Right cardiac atrium (tissue), 5 donors: ENCODE measurements at regions not wholly inside any gene's neighbourhood (a gene's known extent, or its start where the extent isn't known, plus 50 kb on each side); places are given as distances from the start of the nearest gene placed in this dataset.

Experiments used
- ATAC-seq, 2 donors: fragments of 200-7000 bp; cut with Tn5 transposase; one replicate each; pipeline versions ENCODE4 v1.8.0 to v1.9.1; 2020; ENCODE audit warnings: moderate library complexity in 2 of 2, mild to moderate bottlenecking in 1 of 2
- DNase-seq, 3 donors: peaks; one replicate each; pipeline ENCODE4 v3.0.0-alpha.2; 2020
- H3K27ac ChIP-seq: one replicate; pipeline ENCODE4 v1.5.1; 2013; ENCODE audit warnings: mild to moderate bottlenecking, low read length, control low read depth, moderate library complexity
- H3K27me3 ChIP-seq: one replicate; pipeline ENCODE4 v1.6.1; 2013; ENCODE audit not compliant: control insufficient read depth, insufficient read depth
- H3K4me1 ChIP-seq: one replicate; pipeline ENCODE4 v1.6.1; 2013; ENCODE audit warnings: low read length; ENCODE audit not compliant: control insufficient read depth, insufficient read depth
- H3K4me3 ChIP-seq: one replicate; pipeline ENCODE4 v1.5.1; 2013; ENCODE audit warnings: low read length, control low read depth
- H3K9me3 ChIP-seq: one replicate; pipeline ENCODE4 v1.6.1; 2013; ENCODE audit warnings: low read length; ENCODE audit not compliant: control insufficient read depth
- WGBS: extraction: QIAGEN DNeasy Blood & Tissue Kit; methylation state at CpG from one replicate; pipeline ENCODE4 v1.1.7; 2013; 5-methylcytosine and 5-hydroxymethylcytosine counted together
- intact Hi-C, 4 donors: fragments of 100-400 bp; cut with DNase I; formaldehyde crosslinking; loops; one replicate each; pipeline versions ENCODE4 v1.11.0 to v1.14.0; 2022 to 2023
- donor health status: healthy with polysubstance abuse.
- donor health status: DM: no; HTN: yes; CAD: no.
- donor health status: DM: no; HTN: no; CAD: no.
- donor health status: DM: no; HTN: yes; CAD: no; lungs with severe emphysema.
- donor health status: DM: yes; HTN: yes; CAD: no.

DNA sequence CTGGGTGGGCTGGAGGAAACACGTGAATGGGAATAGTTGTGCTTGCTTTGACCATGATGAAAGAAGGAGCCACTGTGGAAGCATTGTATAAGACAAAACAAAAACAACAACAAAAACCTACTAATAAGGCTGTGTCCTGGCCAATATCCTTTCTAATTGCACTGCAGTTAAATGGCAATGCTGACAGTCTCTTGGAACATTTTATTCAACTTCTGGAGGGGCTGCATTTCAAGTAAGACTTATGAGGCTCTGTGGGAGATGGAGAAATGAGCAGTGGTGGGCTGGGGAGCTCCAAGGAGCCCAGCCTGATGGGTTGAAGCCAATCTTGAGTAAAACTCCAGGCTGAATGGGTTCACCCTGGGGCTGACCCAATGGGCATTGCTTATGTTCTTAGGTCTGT is 99.8 kb upstream of the ROPN1 start:
- H3K27ac ChIP-seq: no peak overlapping the region
- no peak for ATAC-seq
- 79% methylated on average over 1 of the region's 1 CpG for WGBS

DNA sequence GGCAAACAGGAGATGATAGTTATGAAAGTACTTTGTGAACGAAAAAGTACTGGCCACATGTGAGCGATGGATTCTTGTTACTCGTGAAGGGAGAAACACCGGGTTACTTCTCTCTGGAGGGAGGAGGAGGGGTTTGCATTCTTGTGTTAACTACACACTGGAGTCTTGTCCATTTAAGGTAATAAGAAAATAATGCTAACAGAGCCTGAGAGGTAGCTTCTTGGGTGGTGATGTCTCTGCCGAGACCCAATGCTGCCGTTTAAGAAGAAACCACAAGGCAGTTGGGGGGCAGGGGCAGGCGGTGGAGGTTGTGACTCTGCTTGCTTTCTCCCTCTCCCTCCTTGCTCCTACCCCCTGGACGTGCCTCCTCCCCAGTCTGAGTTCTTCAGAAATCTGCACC is 100.9 kb upstream of the ROPN1 start:
- ATAC-seq: no peak
- DNase-seq: no peak
- no peaks in the 10 kb centered on the region for H3K4me1 ChIP-seq
- H3K27me3 ChIP-seq: no peaks in the 10 kb centered on the region
- intact Hi-C loops: no loop called here
- H3K27ac ChIP-seq: no peak overlapping the region
- H3K9me3 ChIP-seq: no peaks in the 10 kb centered on the region
- H3K4me3 ChIP-seq: no peak overlapping the region
- WGBS: 91% methylated on average over 8 of the region's 8 CpGs

More for the DNA sequence above, 99.8 kb upstream of the ROPN1 start:
- Histone ChIP-seq H3K4me3 (no peak overlapping the region), H3K4me1 (no peaks in the 10 kb centered on the region), H3K9me3 (no peaks in the 10 kb centered on the region), H3K27me3 (no peaks in the 10 kb centered on the region)
- intact Hi-C loops: no loop called here
- DNase-seq: no peak

DNA sequence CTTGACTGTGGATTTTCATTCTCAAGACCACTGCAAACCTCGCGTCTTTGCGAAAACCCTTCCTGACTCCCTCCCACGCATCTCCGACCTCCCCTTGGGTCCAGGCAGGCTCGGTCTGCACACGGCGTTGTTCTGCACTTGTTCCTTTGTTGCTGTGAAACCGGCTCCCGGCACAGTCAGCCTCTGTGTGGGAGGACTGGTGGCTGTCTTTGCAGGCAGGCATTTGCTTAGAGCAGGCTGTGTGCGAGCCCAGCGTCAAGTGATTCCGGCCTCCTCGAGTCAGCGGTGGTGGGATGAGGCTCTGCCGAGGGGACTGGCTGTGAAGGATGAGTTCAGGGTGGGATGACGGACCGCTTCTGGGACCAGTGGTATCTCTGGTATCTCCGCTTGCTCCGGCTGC is 102.6 kb upstream of the ROPN1 start:
- no peaks in the 10 kb centered on the region for H3K9me3 ChIP-seq
- no peak for ATAC-seq
- intact Hi-C loops: no loop called here
- no peaks in the 10 kb centered on the region for H3K4me1 ChIP-seq
- H3K27me3 ChIP-seq: no peaks in the 10 kb centered on the region
- no peak overlapping the region for H3K27ac ChIP-seq
- no peak overlapping the region for H3K4me3 ChIP-seq
- 74% methylated on average over 20 of the region's 20 CpGs for WGBS
- peak in 1 of 3 donors; percentile 50 for DNase-seq

DNA sequence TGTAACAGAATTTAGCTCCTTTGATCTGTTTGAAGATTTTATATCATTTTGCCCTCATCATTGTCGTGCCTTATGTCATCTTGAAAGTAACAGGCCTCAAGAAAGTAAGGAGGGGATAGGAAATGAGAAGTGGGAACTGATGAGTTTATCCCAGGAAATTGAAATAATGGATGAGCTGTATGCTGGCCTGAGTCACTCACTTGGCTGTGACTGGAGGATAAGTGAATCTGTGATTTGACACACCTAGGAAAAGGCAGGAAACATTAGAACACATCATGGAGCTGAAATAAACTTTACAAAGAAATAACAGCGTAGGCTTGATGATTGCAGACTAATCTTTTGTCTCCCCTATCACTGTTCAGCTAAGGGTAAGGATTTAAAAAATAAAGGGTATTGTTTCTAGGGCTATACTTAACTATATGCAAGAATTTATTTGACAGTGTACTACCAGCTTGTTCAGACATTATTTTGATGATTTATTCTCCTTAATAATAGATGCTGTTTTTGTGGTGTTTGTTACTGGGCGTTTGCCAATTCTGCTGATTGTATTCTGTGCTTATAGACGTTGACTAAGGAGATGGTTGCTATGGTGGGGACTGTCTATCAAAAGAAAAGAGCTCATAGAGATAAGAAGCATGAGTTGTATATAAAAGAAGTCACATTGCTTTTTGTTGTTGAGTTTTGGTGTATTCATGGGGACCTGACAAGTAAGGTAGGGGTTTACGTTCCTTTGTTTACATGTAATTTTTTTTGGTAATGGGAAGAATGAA is 105.6 kb upstream of the ROPN1 start:
- peak in 1 of 2 donors; percentile 63 for ATAC-seq
- DNase-seq: no peak
- no peaks in the 10 kb centered on the region for H3K4me1 ChIP-seq
- H3K27me3 ChIP-seq: no peaks in the 10 kb centered on the region
- no peak overlapping the region for H3K4me3 ChIP-seq
- no peaks in the 10 kb centered on the region for H3K9me3 ChIP-seq
- H3K27ac ChIP-seq: no peak overlapping the region
- intact Hi-C loops: no loop called here
- WGBS: 51% methylated on average over 5 of the region's 5 CpGs

DNA sequence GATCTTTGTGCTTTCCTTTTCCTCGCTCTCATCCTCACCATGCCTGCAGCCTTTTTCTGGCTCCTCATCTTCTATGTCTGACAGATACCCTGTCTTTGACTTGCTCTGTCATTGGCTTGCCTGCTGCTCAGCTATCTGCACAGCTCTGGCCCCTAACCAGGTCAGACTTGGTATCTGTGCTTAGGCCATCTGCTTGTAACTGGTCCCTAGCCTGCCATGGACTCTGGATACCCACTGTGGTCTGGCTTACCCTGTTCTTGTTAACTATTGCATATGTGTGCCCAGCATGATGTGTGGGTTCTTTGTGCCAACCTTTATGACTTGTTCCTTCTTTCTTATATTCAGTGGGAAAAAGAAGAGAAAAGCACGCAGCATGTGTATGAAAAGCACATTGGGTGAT is 109.7 kb upstream of the ROPN1 start:
- DNase-seq (no peak), ATAC-seq (no peak)
- no peaks in the 10 kb centered on the region for H3K9me3 ChIP-seq
- intact Hi-C loops: no loop called here
- no peak overlapping the region for H3K27ac ChIP-seq
- H3K4me3 ChIP-seq: no peak overlapping the region
- H3K4me1 ChIP-seq: peaks cover 1% of the 10 kb centered on the region
- 95% methylated on average over 2 of the region's 2 CpGs for WGBS
- no peaks in the 10 kb centered on the region for H3K27me3 ChIP-seq

DNA sequence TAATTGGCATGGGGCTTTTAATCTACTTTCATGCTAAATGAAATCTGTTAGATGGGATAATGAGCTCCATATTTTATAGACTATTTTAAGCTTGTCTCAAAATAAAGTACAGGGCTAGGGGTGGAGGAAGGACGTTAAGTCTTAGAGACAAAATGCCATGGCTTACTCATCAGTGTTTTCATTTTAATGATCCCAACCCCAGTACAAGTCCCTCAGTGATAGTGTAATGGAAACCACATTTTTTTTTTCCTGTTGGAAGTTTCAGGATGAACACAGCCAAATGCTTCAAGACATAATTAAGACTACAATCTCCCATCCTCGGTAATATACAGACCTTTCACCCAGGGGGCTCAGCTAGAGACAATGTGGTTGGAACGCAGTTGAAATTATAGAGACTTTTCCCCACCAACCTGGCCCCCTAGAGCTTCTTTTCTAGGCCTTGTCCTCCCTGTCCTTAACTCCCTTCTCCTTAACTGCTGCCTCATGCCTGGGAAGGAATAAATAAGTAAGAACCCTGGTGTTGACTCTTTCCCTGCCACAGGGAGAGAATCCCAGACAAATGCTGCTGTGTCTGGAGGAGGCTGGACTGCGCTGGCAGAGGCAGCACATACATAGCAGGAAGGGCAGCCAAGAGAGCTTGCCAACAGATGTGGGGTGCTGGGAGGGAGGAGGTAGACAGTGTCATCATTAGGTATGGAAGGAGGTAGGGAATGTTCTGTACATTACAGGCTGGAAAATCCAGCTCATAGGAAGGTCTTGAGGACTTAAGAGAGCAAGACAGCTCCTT is 115.4 kb upstream of the ROPN1 start:
- peaks cover 7% of the 10 kb centered on the region for H3K4me1 ChIP-seq
- WGBS: 50% methylated on average over 4 of the region's 4 CpGs
- ATAC-seq (peak; percentile 61 to 64), DNase-seq (no peak)
- H3K4me3 ChIP-seq: no peak overlapping the region
- no peaks in the 10 kb centered on the region for H3K27me3 ChIP-seq
- no peak overlapping the region for H3K27ac ChIP-seq
- intact Hi-C loops: no loop called here
- no peaks in the 10 kb centered on the region for H3K9me3 ChIP-seq

DNA sequence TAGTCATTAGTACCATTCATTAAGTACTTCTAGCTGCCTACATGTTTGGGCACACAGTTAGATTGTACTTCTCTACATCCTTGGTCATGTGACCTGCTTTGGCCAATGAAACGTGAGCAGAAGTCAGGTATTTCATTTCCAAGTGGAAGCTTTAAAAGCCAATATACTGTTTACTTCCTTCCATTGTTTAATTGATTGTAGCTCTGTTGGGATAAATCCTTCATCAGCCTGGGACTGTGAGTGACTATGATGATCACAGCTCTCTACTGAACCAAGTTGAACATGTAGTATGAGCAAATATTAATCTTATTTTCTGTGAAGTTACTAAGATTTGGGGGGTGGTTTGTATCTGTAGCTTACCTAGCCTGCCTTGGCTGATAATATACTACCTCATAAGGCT is 116.5 kb upstream of the ROPN1 start:
- no peaks in the 10 kb centered on the region for H3K9me3 ChIP-seq
- no peak overlapping the region for H3K27ac ChIP-seq
- no peak for ATAC-seq
- no peaks in the 10 kb centered on the region for H3K27me3 ChIP-seq
- WGBS: 77% methylated on average over 1 of the region's 1 CpG
- no peak for DNase-seq
- H3K4me1 ChIP-seq: peaks cover 7% of the 10 kb centered on the region
- no peak overlapping the region for H3K4me3 ChIP-seq
- intact Hi-C loops: no loop called here

DNA sequence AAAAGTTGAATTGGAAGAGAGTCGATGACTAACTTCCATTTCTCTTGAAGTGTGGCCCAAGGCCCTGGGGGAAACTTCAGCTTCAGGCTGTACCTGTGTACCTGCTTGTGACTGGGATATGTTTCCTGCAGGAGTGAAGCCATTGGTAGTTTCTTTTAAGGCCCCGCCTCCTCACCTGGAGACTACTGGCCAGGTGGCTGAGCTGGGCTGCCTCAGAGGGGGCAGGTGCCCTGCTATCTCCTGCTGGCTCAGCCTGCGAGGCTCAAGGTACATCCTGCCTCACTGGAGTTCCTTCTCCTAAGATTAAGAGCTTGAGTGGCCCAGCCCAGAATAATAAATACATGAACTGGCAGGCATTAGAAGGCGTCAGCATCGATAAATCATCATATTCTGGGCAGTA is 121.6 kb upstream of the ROPN1 start:
- Histone ChIP-seq H3K27ac (no peak overlapping the region), H3K27me3 (no peaks in the 10 kb centered on the region), H3K9me3 (no peaks in the 10 kb centered on the region), H3K4me3 (no peak overlapping the region), H3K4me1 (peaks cover 11% of the 10 kb centered on the region)
- intact Hi-C loops: no loop called here
- DNase-seq (peak in 1 of 3 donors; percentile 30), ATAC-seq (no peak)
- WGBS: 87% methylated on average over 5 of the region's 5 CpGs

DNA sequence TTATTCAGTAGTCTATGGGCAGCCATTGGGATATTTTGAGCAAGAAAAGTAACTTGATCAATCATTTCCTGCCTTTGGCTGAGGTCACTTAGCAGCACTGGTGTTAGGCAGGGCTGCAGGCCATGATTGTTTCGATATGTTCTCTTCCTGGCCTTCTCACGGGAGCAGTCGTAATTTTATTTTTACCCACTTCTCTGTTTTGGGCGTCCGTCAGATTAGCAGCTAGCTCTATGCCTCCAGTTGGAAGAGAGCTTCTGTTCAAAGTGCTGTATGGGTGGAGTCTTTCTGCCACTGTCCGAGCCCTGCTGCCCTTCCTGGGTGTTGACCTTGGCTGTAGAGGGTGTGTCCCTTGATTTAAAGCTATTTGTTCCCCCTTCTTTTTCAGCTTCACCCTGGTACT is 123.4 kb upstream of the ROPN1 start:
- Histone ChIP-seq H3K9me3 (no peaks in the 10 kb centered on the region), H3K4me3 (no peak overlapping the region), H3K4me1 (peaks cover 11% of the 10 kb centered on the region), H3K27me3 (no peaks in the 10 kb centered on the region), H3K27ac (peak overlapping the region; percentile 33)
- intact Hi-C loops: no loop called here
- peak; percentile 29 to 63 for ATAC-seq
- 17% methylated on average over 6 of the region's 6 CpGs for WGBS
- DNase-seq: peak in 1 of 3 donors; percentile 47

DNA sequence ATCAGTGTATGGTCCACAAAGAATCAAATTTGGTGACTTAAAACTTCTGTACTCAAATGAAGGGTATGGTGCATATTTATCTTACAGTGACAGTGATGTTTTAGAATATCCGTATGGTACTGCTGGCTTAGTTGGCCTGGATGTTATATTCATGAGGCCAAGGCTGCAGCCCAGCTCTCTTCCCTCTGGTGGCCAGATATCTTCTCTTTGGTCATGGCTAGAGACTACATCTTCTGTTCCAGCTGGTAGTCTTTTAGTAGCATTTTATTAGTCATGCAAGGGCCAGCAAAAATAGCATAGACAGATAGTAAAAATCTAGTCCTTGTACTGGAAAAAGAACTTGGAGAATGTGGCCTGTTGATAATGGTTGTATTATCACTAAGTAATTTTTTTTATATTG is 124.0 kb upstream of the ROPN1 start:
- no peak overlapping the region for H3K27ac ChIP-seq
- H3K4me1 ChIP-seq: peaks cover 11% of the 10 kb centered on the region
- H3K9me3 ChIP-seq: no peaks in the 10 kb centered on the region
- no peak overlapping the region for H3K4me3 ChIP-seq
- DNase-seq: no peak
- H3K27me3 ChIP-seq: no peaks in the 10 kb centered on the region
- peak; percentile 50 to 55 for ATAC-seq
- 48% methylated on average over 1 of the region's 1 CpG for WGBS
- intact Hi-C loops: no loop called here

DNA sequence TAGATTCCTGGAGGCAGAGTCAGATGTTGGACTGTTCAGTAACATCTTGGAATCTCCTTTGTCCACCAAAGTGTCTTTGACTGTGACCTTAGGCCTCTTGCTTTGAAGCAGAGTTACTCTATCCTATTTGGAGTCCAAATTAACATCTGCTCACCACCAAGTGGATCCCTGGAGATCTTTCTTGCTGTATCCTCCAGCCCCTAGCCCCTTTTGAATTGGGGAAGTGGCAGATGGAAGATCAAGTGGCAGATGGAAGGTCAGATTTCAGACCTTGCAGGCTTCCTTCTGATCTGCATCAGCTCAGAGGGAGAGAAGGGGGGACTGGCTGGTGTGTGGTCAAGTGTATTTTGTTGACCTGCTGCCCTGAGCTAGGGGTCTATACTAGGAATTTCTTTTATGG is 125.0 kb upstream of the ROPN1 start:
- Histone ChIP-seq H3K4me1 (peaks cover 14% of the 10 kb centered on the region), H3K9me3 (no peaks in the 10 kb centered on the region), H3K27ac (no peak overlapping the region), H3K27me3 (no peaks in the 10 kb centered on the region), H3K4me3 (no peak overlapping the region)
- DNase-seq (no peak), ATAC-seq (no peak)
- intact Hi-C loops: no loop called here
